OCI-LY1 (cell line): ENCODE measurements at regions not wholly inside any gene's neighbourhood (a gene's known extent, or its start where the extent isn't known, plus 50 kb on each side); places are given as distances from the start of the nearest gene placed in this dataset.

Experiments
- H2AFZ ChIP-seq: fragments of 200-600 bp; sonication (generic), shearing (Covaris generic); 2 replicates; pipeline ENCODE4 v1.6.0; 2014; ENCODE audit warnings: antibody characterized with exemption, mild to moderate bottlenecking, low read length
- H3F3A ChIP-seq: fragments of 200-600 bp; sonication (generic), shearing (Covaris generic); 2 replicates; pipeline ENCODE4 v1.6.0; 2014; ENCODE audit warnings: mild to moderate bottlenecking, antibody characterized with exemption, low read length, moderate library complexity; ENCODE audit not compliant: insufficient read depth
- H3K27ac ChIP-seq: fragments of 200-600 bp; sonication (generic); 2 replicates; pipeline ENCODE4 v1.5.1; 2014; ENCODE audit warnings: low read length, mixed run types, mild to moderate bottlenecking, low read depth; ENCODE audit not compliant: poor library complexity, severe bottlenecking
- H3K27me3 ChIP-seq: fragments of 200-600 bp; sonication (generic); 2 replicates; pipeline ENCODE4 v1.6.0; 2014; ENCODE audit warnings: antibody characterized with exemption, mild to moderate bottlenecking, low read length, moderate library complexity; ENCODE audit not compliant: insufficient read depth
- H3K36me3 ChIP-seq: fragments of 200-600 bp; sonication (generic); 2 replicates; pipeline ENCODE4 v1.6.1; 2014; ENCODE audit warnings: mild to moderate bottlenecking, antibody characterized with exemption, low read length, moderate library complexity, mixed read lengths; ENCODE audit not compliant: insufficient read depth
- H3K4me1 ChIP-seq: fragments of 200-600 bp; sonication (generic); 2 replicates; pipeline ENCODE4 v1.5.1; 2014; ENCODE audit warnings: mild to moderate bottlenecking, low read length, moderate library complexity; ENCODE audit not compliant: insufficient read depth, severe bottlenecking
- H3K4me2 ChIP-seq: fragments of 200-600 bp; sonication (generic), shearing (Covaris generic); 2 replicates; pipeline ENCODE4 v1.6.1; 2014; ENCODE audit warnings: low read length
- H3K4me3 ChIP-seq: fragments of 200-600 bp; sonication (generic); 2 replicates; pipeline ENCODE4 v1.5.1; 2014; ENCODE audit warnings: low read length, low read depth, mild to moderate bottlenecking, mixed read lengths; ENCODE audit not compliant: poor library complexity, severe bottlenecking
- H3K79me2 ChIP-seq: fragments of 200-600 bp; shearing (Covaris generic); 2 replicates; pipeline ENCODE4 v1.6.1; 2016; ENCODE audit warnings: mixed run types, low read length, mixed read lengths; ENCODE audit not compliant: insufficient read depth
- H3K9ac ChIP-seq: fragments of 200-600 bp; sonication (generic), shearing (Covaris generic); 2 replicates; pipeline ENCODE4 v1.6.1; 2014; ENCODE audit warnings: mild to moderate bottlenecking, low read length, mixed read lengths
- H3K9me2 ChIP-seq: fragments of 200-600 bp; sonication (generic), shearing (Covaris generic); 2 replicates; pipeline ENCODE4 v1.6.1; 2014; ENCODE audit warnings: low read depth, mild to moderate bottlenecking, low read length, mixed read lengths
- H3K9me3 ChIP-seq: fragments of 200-600 bp; shearing (Covaris generic); 2 replicates; pipeline ENCODE4 v1.6.1; 2014; ENCODE audit warnings: low read length, mixed read lengths
- H4K20me1 ChIP-seq: fragments of 200-600 bp; sonication (generic), shearing (Covaris generic); 2 replicates; pipeline ENCODE4 v1.6.0; 2016; ENCODE audit warnings: mild to moderate bottlenecking, low read length; ENCODE audit not compliant: insufficient read depth
- CTCF ChIP-seq: fragments of 200-600 bp; sonication (generic), shearing (Covaris generic); IDR thresholded peaks from 2 replicates; pipeline ENCODE4 v1.5.1; 2017; ENCODE audit warnings: mild to moderate bottlenecking, antibody characterized with exemption, low read length, moderate library complexity, mixed read lengths
- EZH2 ChIP-seq: fragments of 200-600 bp; sonication (generic), shearing (Covaris generic); IDR thresholded peaks from 2 replicates; pipeline ENCODE4 v1.8.0; 2017; ENCODE audit warnings: borderline replicate concordance, mixed run types, mild to moderate bottlenecking, antibody characterized with exemption, low read length, moderate library complexity, mixed read lengths

- TF ChIP-seq CTCF (no peak), EZH2 (no peak)
- H2AFZ ChIP-seq: no peak overlapping the region
- H3K4me2 ChIP-seq: no peak overlapping the region
- no peaks in the 10 kb centered on the region for H4K20me1 ChIP-seq
- H3K36me3 ChIP-seq: no peaks in the 10 kb centered on the region
- no peak overlapping the region for H3K27ac ChIP-seq
- no peaks in the 10 kb centered on the region for H3F3A ChIP-seq
- no peaks in the 10 kb centered on the region for H3K27me3 ChIP-seq
- H3K79me2 ChIP-seq: no peaks in the 10 kb centered on the region
- no peaks in the 10 kb centered on the region for H3K9me2 ChIP-seq
- H3K4me3 ChIP-seq: no peak overlapping the region
- no peak overlapping the region for H3K9ac ChIP-seq
- no peaks in the 10 kb centered on the region for H3K9me3 ChIP-seq
- no peaks in the 10 kb centered on the region for H3K4me1 ChIP-seq
Measured at GRCh38 chr11:41947392-41947791, 487.9 kb upstream of the LRRC4C start.

DNA sequence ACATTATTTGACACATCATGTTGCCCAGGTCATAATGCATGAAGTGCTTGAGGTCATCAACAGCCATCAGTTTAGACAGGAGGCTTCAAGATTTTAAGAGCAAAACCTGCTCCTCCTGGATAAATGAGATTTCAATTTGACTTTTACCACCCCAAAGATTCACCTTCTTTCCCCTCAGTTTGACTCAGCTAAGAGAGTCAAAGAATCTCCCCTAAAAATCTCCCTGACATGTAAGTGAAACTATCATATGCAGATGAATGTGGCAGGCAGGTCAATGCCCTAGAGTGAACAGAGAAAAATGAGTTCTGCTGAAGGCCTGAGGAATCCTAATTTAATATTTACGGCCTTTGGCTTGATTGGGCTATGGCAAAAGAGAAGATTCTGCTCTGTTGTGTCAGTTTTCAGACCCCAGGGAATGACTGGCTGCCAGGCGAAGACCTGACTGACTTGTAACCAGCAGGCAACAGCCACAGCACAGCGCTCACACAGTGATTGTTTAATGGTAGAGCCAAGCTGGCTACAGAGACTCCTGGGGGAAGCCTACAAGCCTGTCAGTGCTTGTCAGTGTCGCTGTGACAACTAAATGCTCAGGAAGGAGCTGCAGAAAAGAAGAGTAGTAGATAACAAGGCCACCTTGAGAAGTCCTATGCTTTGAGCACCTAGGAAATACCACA, 491.2 kb upstream of the LRRC4C start:
- no peak overlapping the region for H2AFZ ChIP-seq
- TF ChIP-seq EZH2 (no peak), CTCF (no peak)
- no peaks in the 10 kb centered on the region for H3K36me3 ChIP-seq
- no peaks in the 10 kb centered on the region for H3K4me1 ChIP-seq
- no peaks in the 10 kb centered on the region for H4K20me1 ChIP-seq
- no peaks in the 10 kb centered on the region for H3K9me3 ChIP-seq
- no peak overlapping the region for H3K4me2 ChIP-seq
- no peak overlapping the region for H3K9ac ChIP-seq
- no peaks in the 10 kb centered on the region for H3K79me2 ChIP-seq
- no peaks in the 10 kb centered on the region for H3K9me2 ChIP-seq
- H3K27ac ChIP-seq: no peak overlapping the region
- no peak overlapping the region for H3K4me3 ChIP-seq
- H3F3A ChIP-seq: no peaks in the 10 kb centered on the region
- no peaks in the 10 kb centered on the region for H3K27me3 ChIP-seq

GRCh38 chr11:41954034-41954433, 494.6 kb upstream of the LRRC4C start:
- Histone ChIP-seq H3K4me3 (no peak overlapping the region), H3F3A (no peaks in the 10 kb centered on the region), H3K27me3 (no peaks in the 10 kb centered on the region), H3K4me1 (no peaks in the 10 kb centered on the region), H2AFZ (no peak overlapping the region), H3K27ac (no peak overlapping the region), H3K9me3 (no peaks in the 10 kb centered on the region), H3K9ac (no peak overlapping the region), H3K9me2 (no peaks in the 10 kb centered on the region), H3K36me3 (no peaks in the 10 kb centered on the region), H4K20me1 (no peaks in the 10 kb centered on the region), H3K79me2 (no peaks in the 10 kb centered on the region), H3K4me2 (no peak overlapping the region)
- TF ChIP-seq CTCF: no peak
- no peak for TF ChIP-seq EZH2
